ENCODE measurements at regions not wholly inside any gene's neighbourhood (a gene's known extent, or its start where the extent isn't known, plus 50 kb on each side); places are given as distances from the start of the nearest gene placed in this dataset.

- TF ChIP-seq CTCF (IDR thresholded peaks at IDR 0.05): no peak
- TF ChIP-seq REST (IDR thresholded peaks at IDR 0.05; ENCODE audit: insufficient read depth in 1 of 2, low read depth in 2 of 2, low read length in 1 of 2): no peak
- no peak for TF ChIP-seq SIN3A (IDR thresholded peaks at IDR 0.05; ENCODE audit: borderline replicate concordance, insufficient read depth, low read depth, low read length)
These were observed 62.5 kb upstream of the TOMM7 start for GRCh38 chr7:22884911-22885788.

All from Panc1 (cell line).